K562 (cell line): ENCODE measurements at regions not wholly inside any gene's neighbourhood (a gene's known extent, or its start where the extent isn't known, plus 50 kb on each side); places are given as distances from the start of the nearest gene placed in this dataset.

Experiments used
- ARID4B ChIP-seq: sonication (generic); formaldehyde crosslinking; IDR thresholded peaks from 2 replicates; pipeline ENCODE4 v1.8.0; 2022; ENCODE audit warnings: mild to moderate bottlenecking, missing genetic modification reagents
- HMG20B ChIP-seq: fragments of 250-450 bp; sonication (Bioruptor Pico); IDR thresholded peaks from 2 replicates; pipeline ENCODE4 v1.5.0; 2021; ENCODE audit warnings: mild to moderate bottlenecking
- TF ChIP-seq, protein P1 (sequence below): IDR thresholded peaks from 2 replicates; pipeline ENCODE4 v1.6.1; 2016; ENCODE audit warnings: missing genetic modification characterization, missing compliant biosample characterization
- TF ChIP-seq, protein P2 (sequence below): fragments of 450-650 bp; IDR thresholded peaks from 2 replicates; pipeline ENCODE4 v1.7.0; 2016; ENCODE audit warnings: borderline replicate concordance
- TF ChIP-seq, protein P3 (sequence below), 2 experiments: fragments of 250-450 bp in 1 of 2; fragments of 450-650 bp in 1 of 2; sonication (Bioruptor Pico) in 1 of 2; IDR thresholded peaks; 2 replicates each; pipeline versions ENCODE4 v1.6.1 to v1.8.0; 2016 to 2021; ENCODE audit warnings: mild to moderate bottlenecking in 2 of 2, moderate library complexity in 2 of 2, missing compliant biosample characterization in 1 of 2, missing genetic modification characterization in 1 of 2

DNA sequence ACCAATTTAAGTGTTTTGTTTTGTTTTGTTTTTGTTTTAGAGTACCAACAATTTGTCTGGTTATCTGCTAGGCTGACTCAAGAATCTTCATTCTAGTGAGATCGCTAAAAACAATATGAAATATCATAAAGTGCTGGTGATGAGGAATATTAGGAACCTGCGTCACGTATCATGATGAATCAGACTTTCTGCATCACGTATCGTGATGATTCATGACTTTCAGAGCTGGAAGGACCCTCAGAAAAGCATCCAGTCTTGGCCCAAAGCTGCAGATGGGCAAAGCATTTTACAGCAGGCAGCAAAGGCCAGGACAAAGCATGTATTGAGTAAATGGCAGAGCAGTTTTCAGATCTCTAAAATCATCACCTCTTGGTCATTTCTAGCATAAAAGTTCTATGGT lies 278.0 kb upstream of the BOD1L1 start (continued):
- TF ChIP-seq, protein P1, sequence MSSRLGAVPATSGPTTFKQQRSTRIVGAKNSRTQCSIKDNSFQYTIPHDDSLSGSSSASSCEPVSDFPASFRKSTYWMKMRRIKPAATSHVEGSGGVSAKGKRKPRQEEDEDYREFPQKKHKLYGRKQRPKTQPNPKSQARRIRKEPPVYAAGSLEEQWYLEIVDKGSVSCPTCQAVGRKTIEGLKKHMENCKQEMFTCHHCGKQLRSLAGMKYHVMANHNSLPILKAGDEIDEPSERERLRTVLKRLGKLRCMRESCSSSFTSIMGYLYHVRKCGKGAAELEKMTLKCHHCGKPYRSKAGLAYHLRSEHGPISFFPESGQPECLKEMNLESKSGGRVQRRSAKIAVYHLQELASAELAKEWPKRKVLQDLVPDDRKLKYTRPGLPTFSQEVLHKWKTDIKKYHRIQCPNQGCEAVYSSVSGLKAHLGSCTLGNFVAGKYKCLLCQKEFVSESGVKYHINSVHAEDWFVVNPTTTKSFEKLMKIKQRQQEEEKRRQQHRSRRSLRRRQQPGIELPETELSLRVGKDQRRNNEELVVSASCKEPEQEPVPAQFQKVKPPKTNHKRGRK (tag) = no peak
- TF ChIP-seq, protein P2, sequence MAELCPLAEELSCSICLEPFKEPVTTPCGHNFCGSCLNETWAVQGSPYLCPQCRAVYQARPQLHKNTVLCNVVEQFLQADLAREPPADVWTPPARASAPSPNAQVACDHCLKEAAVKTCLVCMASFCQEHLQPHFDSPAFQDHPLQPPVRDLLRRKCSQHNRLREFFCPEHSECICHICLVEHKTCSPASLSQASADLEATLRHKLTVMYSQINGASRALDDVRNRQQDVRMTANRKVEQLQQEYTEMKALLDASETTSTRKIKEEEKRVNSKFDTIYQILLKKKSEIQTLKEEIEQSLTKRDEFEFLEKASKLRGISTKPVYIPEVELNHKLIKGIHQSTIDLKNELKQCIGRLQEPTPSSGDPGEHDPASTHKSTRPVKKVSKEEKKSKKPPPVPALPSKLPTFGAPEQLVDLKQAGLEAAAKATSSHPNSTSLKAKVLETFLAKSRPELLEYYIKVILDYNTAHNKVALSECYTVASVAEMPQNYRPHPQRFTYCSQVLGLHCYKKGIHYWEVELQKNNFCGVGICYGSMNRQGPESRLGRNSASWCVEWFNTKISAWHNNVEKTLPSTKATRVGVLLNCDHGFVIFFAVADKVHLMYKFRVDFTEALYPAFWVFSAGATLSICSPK = no peak
- no peak for TF ChIP-seq ARID4B (CRISPR knock-in tag)
- TF ChIP-seq HMG20B (CRISPR knock-in tag) = no peak
- TF ChIP-seq, protein P3, sequence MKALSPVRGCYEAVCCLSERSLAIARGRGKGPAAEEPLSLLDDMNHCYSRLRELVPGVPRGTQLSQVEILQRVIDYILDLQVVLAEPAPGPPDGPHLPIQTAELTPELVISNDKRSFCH (CRISPR knock-in tag; IDR thresholded peaks at IDR 0.05) = no peak
- TF ChIP-seq, protein P3 (tag; IDR thresholded peaks at IDR 0.05) = no peak
